Choroid plexus epithelial cell (primary cell): ENCODE measurements at regions not wholly inside any gene's neighbourhood (a gene's known extent, or its start where the extent isn't known, plus 50 kb on each side); places are given as distances from the start of the nearest gene placed in this dataset.

Source experiments
- DNase-seq: peaks from one replicate; pipeline ENCODE4 v3.0.0-alpha.2; 2010; ENCODE audit warnings: low read depth
- H3K4me3 ChIP-seq: 2 replicates; pipeline ENCODE4 v1.5.1; 2011; ENCODE audit warnings: low read depth, mild to moderate bottlenecking, control low read depth, low read length, moderate library complexity
- TF ChIP-seq, protein P1 (sequence below): conservative IDR thresholded peaks from 2 replicates; pipeline ENCODE4 v1.5.1; 2011; ENCODE audit warnings: low read depth, mild to moderate bottlenecking, control low read depth, inconsistent platforms, low read length, moderate library complexity

DNA sequence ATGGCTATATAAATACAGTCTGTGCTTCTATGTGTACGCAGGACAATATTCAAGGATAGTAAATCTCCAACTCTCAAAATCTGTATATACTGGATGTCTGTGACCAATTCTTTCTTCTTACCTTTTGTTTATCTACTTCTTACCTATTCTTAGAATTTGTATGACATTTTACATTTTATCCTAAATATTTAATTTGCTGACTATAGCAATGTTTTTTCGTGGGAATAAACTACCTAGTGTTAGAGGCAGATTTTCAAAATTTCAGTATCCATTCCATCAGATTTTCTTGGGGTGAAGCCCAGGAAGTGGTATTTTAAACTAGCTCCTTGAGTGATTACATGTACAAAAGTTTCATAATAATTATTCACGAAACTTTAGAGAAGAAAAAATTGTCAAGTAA lies 334.5 kb upstream of the BCHE start:
- DNase-seq, result no peak
- H3K4me3 ChIP-seq, result no peak overlapping the region
- TF ChIP-seq, protein P1, sequence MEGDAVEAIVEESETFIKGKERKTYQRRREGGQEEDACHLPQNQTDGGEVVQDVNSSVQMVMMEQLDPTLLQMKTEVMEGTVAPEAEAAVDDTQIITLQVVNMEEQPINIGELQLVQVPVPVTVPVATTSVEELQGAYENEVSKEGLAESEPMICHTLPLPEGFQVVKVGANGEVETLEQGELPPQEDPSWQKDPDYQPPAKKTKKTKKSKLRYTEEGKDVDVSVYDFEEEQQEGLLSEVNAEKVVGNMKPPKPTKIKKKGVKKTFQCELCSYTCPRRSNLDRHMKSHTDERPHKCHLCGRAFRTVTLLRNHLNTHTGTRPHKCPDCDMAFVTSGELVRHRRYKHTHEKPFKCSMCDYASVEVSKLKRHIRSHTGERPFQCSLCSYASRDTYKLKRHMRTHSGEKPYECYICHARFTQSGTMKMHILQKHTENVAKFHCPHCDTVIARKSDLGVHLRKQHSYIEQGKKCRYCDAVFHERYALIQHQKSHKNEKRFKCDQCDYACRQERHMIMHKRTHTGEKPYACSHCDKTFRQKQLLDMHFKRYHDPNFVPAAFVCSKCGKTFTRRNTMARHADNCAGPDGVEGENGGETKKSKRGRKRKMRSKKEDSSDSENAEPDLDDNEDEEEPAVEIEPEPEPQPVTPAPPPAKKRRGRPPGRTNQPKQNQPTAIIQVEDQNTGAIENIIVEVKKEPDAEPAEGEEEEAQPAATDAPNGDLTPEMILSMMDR, result no peak

DNA sequence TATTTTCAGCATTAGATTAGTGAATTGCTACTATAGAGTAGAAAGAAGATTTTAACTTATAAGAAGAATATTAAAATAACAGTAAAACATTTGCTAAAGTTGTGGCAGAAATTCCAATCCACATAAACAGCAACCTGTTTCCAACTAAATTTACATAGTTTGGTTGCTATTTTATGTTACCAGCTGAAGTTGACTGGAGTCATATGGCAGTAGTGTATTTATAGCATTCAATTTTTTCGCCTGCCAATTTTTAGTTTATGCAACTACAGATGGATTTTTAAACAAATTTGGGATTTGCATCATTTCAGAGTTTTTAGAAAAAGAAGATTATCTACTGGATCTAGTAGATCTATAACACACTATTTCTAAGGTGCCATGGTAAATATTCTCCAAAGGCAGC lies 332.5 kb upstream of the BCHE start:
- DNase-seq, result no peak
- TF ChIP-seq, protein P1, result no peak
- no peak overlapping the region for H3K4me3 ChIP-seq

DNA sequence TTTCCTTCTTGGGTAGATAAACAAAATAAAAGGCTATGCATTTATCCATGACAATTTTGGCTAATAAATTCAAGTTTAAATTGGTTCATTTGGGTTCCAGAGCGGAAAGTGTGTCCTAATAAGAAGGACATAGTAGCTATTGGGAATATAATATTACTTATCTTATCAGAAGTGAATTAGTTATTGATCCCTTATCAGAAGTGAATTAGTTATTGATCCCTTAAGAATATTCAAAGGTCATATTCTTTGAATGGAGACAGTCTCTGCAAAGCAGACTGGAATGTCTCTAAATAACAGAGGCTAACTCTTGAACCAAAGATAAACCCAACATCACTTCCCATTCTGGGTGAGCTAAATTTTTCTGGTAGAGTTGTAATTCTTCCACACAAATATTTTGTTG lies 290.7 kb upstream of the BCHE start:
- no peak for DNase-seq
- TF ChIP-seq, protein P1, result no peak
- no peak overlapping the region for H3K4me3 ChIP-seq

DNA sequence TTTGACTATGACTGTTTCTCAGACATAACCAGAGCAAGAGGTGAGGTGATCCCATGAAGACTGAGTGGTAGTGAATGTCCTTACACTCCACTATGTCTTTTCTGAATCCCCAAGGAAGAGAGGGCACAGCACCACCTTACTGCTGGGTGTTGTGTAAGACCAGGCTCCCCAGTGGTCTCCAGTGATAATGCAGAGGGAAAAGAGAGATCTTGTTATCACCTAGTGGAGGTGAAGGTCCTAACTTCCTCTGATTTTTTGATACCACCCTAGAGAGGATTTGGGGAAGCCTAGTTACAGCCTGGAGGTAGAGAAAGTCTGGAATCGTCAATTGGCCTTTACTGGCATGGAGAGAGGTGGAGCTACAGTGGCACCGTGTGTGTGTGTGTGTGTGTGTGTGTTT lies 288.0 kb upstream of the BCHE start:
- no peak for DNase-seq
- H3K4me3 ChIP-seq, result no peak overlapping the region
- TF ChIP-seq, protein P1, result no peak

DNA sequence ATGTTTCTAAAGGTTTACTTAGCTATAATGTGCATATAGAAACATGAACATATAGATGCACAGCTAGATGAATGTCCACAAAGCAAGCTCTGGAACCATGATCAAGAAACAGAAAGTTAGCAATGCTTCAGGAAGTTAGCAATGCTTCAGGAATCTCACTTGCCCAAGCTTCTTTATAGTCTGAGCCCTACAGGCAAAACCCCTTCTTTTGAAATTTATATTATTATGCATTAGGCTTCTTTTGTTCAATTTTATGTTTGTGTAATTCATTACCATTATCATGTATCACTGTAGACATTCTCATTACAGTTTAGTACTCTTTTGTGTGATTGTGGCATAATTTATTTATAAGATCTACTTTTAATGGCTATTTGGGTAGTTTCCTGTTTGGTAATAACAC lies 286.4 kb upstream of the BCHE start:
- TF ChIP-seq, protein P1, result no peak
- no peak overlapping the region for H3K4me3 ChIP-seq
- DNase-seq, result no peak

DNA sequence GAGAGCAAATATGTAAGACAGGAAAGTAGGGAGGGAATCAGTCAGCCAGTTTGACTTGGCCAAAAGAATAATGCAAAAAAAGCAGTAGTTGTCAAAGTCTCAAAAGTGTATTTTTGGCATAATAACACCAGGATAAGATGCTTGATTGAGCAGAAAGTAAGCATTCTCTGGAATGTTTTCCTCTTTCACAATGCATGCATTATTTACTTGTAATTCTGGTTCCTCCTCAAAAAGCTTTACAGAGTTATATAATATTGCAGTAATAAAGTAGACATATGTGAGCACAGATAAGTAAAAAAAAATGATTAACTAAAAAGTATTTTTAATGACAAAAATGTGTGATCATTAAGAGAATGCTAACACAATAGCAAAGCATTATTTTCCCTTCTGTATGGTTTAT lies 285.9 kb upstream of the BCHE start:
- TF ChIP-seq, protein P1, result no peak
- H3K4me3 ChIP-seq, result no peak overlapping the region
- DNase-seq, result no peak

DNA sequence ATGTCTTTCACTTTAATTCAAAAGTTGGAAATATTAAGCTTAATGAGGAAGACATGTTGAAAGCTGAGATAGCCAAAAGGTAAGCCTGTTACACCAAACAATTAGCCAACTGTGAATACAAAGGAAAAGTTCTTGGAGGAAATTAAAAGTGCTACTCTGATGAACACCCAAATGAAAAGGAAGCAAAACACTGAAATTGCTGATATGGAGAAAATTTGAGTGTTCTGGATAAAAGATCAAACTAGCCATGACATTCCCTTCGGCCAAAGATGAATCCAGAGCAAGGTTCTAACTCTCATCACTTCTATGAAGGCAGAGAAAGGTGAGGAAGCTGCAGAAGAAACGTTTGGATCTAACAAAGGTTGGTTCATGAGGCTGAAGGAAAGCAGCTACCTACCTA lies 280.8 kb upstream of the BCHE start:
- TF ChIP-seq, protein P1, result no peak
- DNase-seq, result no peak
- H3K4me3 ChIP-seq, result no peak overlapping the region
